ENCODE measurements at regions not wholly inside any gene's neighbourhood (a gene's known extent, or its start where the extent isn't known, plus 50 kb on each side); places are given as distances from the start of the nearest gene placed in this dataset.
"Not testable (repeated sequence)": the region's sequence is repeated elsewhere in the genome, so short reads cannot be mapped to it uniquely, and the experiment has no call there.

DNA sequence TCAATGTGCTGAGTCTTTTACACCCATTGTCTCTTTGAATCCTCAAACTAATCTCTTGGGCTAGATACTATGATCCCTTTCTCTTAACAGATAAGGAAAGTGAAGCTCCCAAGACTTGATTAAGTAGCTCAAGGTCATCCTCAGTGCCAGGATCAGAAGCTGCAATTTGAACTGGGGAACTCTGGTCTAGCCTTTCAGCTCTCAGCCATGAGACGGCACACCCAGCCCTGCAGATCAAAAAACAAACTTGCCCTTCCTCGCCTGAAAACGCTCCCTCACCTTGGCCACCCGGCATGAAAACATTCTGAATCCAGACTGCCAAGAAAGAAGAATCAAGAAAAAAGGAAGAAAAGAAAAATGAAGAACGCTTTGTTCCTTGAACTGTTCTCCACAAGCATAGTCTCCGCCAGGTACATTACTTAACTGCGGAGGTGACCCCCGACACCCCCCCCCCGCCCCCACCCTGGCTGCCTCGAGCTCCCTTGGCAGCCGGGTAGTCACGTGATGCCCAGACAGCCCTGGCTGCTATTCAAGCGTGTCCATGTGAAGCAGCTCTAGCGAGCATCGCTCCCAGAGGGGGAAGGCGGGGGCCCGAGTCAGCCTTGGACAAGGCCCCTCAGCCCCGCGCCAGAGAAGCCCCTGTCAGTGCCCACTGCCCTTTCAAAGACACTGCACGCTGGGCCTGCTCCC, 451.2 kb downstream of the MIAT start:
- H3K4me3 ChIP-seq (ENCODE audit: low read depth, low read length) = no peak overlapping the region
- no peak for DNase-seq (ENCODE audit: low read depth)
- TF ChIP-seq, protein P1, sequence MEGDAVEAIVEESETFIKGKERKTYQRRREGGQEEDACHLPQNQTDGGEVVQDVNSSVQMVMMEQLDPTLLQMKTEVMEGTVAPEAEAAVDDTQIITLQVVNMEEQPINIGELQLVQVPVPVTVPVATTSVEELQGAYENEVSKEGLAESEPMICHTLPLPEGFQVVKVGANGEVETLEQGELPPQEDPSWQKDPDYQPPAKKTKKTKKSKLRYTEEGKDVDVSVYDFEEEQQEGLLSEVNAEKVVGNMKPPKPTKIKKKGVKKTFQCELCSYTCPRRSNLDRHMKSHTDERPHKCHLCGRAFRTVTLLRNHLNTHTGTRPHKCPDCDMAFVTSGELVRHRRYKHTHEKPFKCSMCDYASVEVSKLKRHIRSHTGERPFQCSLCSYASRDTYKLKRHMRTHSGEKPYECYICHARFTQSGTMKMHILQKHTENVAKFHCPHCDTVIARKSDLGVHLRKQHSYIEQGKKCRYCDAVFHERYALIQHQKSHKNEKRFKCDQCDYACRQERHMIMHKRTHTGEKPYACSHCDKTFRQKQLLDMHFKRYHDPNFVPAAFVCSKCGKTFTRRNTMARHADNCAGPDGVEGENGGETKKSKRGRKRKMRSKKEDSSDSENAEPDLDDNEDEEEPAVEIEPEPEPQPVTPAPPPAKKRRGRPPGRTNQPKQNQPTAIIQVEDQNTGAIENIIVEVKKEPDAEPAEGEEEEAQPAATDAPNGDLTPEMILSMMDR (IDR thresholded peaks at IDR 0.05; ENCODE audit: low read depth, low read length, missing control alignments) = no peak

DNA sequence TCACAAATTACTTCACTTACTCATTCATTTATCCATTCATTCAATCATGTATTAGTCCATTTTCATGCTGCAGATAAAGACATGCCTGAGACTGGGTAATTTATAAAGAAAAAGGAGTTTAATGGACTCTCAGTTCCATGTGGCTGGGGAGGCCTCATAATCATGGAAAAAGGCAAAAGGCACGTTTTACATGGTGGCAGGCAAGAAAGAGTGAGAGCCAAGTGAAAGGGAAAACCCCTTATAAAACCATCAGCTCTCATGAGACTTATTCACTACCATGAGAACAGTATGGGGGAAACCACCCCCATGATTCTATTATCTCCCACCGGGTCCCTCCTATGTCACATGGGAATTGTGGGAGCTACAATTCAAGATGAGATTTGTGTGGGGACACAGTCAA, 452.0 kb downstream of the MIAT start:
- not testable (repeated sequence) for H3K4me3 ChIP-seq (ENCODE audit: low read depth, low read length); DNase-seq (ENCODE audit: low read depth)

DNA sequence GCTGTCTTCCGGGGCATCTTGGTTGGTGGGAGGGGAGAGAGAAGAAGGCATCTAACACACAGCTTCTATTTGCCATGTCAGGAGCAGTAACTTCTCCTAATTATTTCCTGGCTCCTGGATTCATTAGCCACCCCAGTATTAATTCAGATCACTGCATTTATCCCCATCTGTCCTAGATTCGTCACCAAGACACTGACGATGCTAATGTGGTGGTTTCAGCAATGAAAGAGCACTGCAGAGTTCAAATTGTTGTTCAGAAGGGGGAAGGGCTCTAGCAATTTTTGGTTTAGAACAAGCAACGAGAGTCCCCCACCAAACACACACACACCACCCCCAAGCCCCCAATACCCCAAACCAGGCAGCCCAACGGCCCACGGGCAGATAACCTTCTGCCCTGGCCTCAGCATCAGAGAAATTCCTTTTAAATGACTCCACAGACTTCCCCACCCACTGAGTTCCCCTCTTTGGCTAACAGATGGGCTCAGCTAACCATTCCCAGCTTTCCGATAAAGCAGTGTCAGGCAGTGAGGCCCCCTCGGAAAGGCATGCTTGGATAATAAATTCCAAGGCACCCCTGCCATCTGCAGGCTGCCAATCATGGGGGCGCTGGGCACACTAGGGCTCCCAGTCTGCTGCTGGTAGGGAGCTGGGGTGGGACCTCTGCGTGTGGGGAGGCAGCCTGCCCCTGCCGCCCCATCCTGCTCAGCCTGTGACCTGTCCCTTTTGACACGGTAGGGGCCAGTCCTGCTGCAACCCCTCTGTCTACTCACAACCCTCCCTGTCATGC, 453.5 kb downstream of the MIAT start:
- TF ChIP-seq, protein P1 (IDR thresholded peaks at IDR 0.05; ENCODE audit: low read depth, low read length, missing control alignments) = no peak
- no peak overlapping the region for H3K4me3 ChIP-seq (ENCODE audit: low read depth, low read length)
- DNase-seq (ENCODE audit: low read depth) = no peak

DNA sequence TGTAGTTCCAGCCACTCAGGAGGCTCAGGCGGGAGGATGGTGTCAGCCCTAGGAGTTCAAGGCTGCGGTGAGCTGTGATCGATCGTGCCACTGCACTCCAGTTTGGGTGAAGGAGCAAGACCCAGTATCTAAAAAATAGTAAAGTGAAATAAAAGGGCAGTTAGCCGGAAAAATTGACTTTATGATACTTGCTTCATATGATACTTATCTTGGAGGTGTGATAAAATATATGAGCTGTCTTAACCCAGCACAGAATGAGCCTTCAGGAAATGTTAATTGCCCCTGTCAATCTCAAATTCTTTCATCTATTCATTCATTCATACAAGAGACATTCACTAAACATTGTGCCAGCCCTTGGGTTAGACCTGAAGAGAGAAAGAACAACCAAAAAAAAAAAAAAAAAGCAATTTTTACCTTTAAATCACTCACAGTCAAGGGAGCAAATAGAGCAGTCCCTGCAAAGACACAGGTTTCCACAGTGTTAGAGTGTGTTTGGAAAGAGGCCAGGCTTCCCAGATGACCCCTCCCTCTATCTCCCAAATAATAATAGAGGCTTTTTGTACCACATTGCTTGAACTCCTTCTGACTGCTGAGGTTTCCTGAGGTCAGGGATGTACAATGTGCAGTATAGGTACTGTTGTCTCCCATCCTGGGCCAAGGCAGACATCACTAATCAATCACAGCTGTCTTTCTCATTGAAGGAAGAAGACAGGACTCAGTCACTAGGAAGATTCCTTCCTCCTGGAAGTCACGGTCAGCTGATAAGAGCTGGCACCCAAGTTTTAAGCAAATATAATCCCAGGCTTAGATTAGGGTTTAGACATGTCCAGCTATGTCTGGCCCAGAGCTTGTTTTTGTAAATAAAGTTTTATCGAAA, 454.6 kb downstream of the MIAT start:
- TF ChIP-seq, protein P1 (IDR thresholded peaks at IDR 0.05; ENCODE audit: low read depth, low read length, missing control alignments) = no peak
- DNase-seq (ENCODE audit: low read depth) = no peak
- H3K4me3 ChIP-seq (ENCODE audit: low read depth, low read length) = no peak overlapping the region

DNA sequence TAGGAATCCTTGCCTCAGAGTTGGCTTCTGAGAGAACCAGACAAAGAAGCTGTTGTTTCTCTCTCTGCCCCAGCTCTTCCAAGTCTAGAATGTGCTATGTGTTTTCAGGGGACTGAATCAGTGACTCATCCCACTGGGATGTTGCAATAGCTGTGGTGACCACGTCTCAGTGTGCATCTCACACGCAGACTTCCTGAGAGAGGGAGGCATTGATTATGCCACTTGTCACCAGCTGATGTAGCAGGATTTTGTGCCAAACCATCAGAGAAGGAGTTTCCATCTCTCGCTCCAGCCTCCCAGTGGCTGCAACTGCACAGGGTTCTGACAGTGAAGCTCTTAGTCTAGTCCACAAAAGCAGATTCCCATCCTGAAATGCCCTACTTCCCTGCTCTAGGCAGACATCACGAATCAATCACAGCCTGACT, 455.8 kb downstream of the MIAT start:
- no peak overlapping the region for H3K4me3 ChIP-seq (ENCODE audit: low read depth, low read length)
- TF ChIP-seq, protein P1 (IDR thresholded peaks at IDR 0.05; ENCODE audit: low read depth, low read length, missing control alignments) = no peak
- DNase-seq (ENCODE audit: low read depth) = no peak

DNA sequence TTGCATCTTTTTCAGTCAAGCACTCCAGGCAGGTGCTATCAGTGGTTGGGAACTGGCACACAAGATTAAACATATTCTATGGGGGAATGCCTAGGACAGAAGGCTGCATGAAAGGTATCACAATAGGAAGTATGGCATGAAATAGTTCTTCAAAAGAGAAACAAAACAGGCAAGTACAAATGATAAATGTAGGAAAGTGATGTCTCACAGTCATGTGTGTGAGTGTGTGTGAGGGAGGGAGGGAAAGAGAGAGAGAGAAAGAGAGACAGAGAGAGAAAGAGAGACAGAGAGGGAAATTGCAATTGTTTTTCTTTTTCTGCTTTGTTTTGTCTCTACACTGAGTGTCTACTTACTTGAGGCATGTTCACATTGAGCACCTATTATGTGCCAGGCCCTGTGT, 456.3 kb downstream of the MIAT start:
- TF ChIP-seq, protein P1 (IDR thresholded peaks at IDR 0.05; ENCODE audit: low read depth, low read length, missing control alignments) = no peak
- no peak for DNase-seq (ENCODE audit: low read depth)
- no peak overlapping the region for H3K4me3 ChIP-seq (ENCODE audit: low read depth, low read length)

DNA sequence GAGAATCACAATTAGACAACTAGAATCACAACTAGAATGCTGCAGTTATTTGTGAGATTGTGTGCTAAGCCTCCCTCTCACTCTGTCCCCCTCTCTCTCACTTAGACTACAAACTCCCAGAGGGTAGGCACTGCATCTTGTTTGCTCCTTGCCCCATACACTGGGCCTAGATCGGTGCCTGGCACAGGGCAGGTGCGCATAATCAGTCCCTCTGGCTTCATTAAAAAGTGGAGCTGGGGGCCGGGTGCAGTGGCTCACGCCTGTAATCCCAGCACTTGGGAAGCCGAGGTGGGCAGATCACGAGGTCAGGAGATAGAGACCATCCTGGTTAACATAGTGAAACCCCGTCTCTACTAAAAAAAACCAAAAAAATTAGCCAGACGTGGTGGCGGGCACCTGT, 456.8 kb downstream of the MIAT start:
- DNase-seq (ENCODE audit: low read depth) = no peak
- H3K4me3 ChIP-seq (ENCODE audit: low read depth, low read length) = no peak overlapping the region
- TF ChIP-seq, protein P1 (IDR thresholded peaks at IDR 0.05; ENCODE audit: low read depth, low read length, missing control alignments) = no peak
